NCI-H460 (cell line): ENCODE measurements at regions not wholly inside any gene's neighbourhood (a gene's known extent, or its start where the extent isn't known, plus 50 kb on each side); places are given as distances from the start of the nearest gene placed in this dataset.
A peak's percentile ranks its signal among the peaks of the same experiment; 100 is the strongest.

Experiments used
- DNase-seq: peaks from one replicate; pipeline ENCODE4 v3.0.0-alpha.2; 2016; ENCODE audit warnings: low read depth; ENCODE audit errors: extremely low read depth

GRCh38 chr9:73541923-73542322 lies 390.3 kb downstream of the ANXA1 start:
- DNase-seq: no peak

GRCh38 chr9:73543727-73544126 lies 392.1 kb downstream of the ANXA1 start:
- DNase-seq: no peak

- no peak for DNase-seq
Observed at GRCh38 chr9:73548201-73548600, 396.5 kb downstream of the ANXA1 start.

GRCh38 chr9:73549991-73550390 lies 398.3 kb downstream of the ANXA1 start:
- no peak for DNase-seq

- no peak for DNase-seq
Observed at GRCh38 chr9:73553295-73553694, 401.6 kb downstream of the ANXA1 start.

- DNase-seq: no peak
Observed at GRCh38 chr9:73558471-73558870, 406.8 kb downstream of the ANXA1 start.

GRCh38 chr9:73565026-73565425 lies 413.4 kb downstream of the ANXA1 start:
- DNase-seq: no peak

- no peak for DNase-seq
Observed at GRCh38 chr9:73565833-73566465, 414.3 kb downstream of the ANXA1 start.

- no peak for DNase-seq
Observed at GRCh38 chr9:73566627-73567026, 415.0 kb downstream of the ANXA1 start.

GRCh38 chr9:73573235-73573634 lies 421.6 kb downstream of the ANXA1 start:
- no peak for DNase-seq

GRCh38 chr9:73575101-73576060 lies 423.7 kb downstream of the ANXA1 start:
- no peak for DNase-seq

- DNase-seq: no peak
Observed at GRCh38 chr9:73577848-73578247, 426.2 kb downstream of the ANXA1 start.

- DNase-seq: no peak
Observed at GRCh38 chr9:73579823-73580222, 428.2 kb downstream of the ANXA1 start.

- DNase-seq: no peak
Observed at GRCh38 chr9:73583576-73583975, 431.9 kb downstream of the ANXA1 start.

- no peak for DNase-seq
Observed at GRCh38 chr9:73595036-73595545, 443.4 kb downstream of the ANXA1 start.

GRCh38 chr9:73596321-73596720 lies 444.7 kb downstream of the ANXA1 start:
- DNase-seq: no peak

- no peak for DNase-seq
Observed at GRCh38 chr9:73597039-73597438, 445.4 kb downstream of the ANXA1 start.

- DNase-seq: no peak
Observed at GRCh38 chr9:73597771-73598170, 446.1 kb downstream of the ANXA1 start.

GRCh38 chr9:73609381-73609780 lies 457.7 kb downstream of the ANXA1 start:
- DNase-seq: no peak

GRCh38 chr9:73611032-73611431 lies 459.4 kb downstream of the ANXA1 start:
- DNase-seq: no peak

GRCh38 chr9:73613092-73613701 lies 461.5 kb downstream of the ANXA1 start:
- DNase-seq: peak; percentile 3
